IPS-NIHi11 (cell line): ENCODE measurements at regions not wholly inside any gene's neighbourhood (a gene's known extent, or its start where the extent isn't known, plus 50 kb on each side); places are given as distances from the start of the nearest gene placed in this dataset.
"Not testable (repeated sequence)": the region's sequence is repeated elsewhere in the genome, so short reads cannot be mapped to it uniquely, and the experiment has no call there.

Source experiments
- DNase-seq: peaks from one replicate; pipeline ENCODE4 v3.0.0; 2012; ENCODE audit warnings: mixed read lengths, low spot score

DNA sequence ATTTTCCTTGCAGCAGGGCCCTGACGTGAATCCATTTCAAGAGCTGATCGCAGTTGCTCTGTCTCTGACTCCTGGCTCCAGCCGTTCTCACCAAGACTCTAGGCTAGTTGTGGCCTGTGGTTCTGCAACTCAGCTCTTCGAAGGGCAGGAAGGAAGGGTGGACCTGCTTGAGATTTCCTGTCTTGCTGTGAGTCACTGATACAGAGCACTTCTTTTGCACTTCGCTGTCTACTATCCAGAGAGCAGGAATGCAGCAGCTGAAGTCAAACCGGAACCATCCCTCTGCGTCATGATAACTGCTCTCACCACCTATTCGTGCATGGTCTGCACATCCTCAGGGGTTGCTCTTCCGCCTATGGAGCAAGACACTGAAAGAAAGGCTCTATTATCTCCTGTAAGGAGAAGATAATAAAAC lies 59.7 kb downstream of the RAP2B start:
- no peak for DNase-seq

- DNase-seq, result not testable (repeated sequence)
These were observed 64.9 kb downstream of the RAP2B start for GRCh38 chr3:153226877-153227276.

DNA sequence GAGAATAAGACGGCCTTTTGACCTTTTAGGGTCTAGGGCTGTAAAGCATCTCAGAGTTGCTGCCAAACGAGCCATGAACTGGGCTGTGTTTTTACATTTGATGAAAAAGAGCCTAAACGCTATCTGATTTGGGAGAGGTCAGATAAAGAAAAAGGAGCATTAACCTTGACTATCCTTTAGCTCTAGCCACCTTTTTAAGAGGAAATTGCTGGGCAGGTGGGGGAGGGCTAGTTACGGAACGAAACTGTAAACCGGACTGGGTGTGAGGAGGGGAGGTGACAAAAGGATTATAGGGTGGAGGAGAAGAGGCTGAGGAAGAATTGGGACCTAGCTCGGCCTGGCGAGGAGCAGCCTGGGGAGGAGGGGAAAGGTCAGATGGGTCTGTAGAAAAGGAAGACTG lies 68.4 kb downstream of the RAP2B start:
- DNase-seq, result not testable (repeated sequence)

DNA sequence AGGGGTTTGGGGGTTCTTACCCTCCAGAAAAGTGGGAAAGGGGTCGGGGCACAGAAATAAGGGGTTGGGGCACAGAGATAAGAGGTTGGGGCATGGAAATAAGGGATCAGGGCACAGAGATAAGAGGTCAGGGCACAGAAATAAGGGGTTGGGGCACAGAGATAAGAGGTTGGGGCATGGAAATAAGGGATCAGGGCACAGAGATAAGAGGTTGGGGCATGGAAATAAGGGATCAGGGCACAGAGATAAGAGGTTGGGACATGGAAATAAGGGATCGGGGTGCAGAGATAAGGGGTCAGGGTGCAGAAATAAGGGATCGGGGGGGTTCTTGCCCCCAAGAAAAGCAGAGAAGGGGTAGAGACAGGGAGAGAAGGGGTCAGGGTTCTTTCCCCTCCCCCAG lies 69.2 kb downstream of the RAP2B start:
- DNase-seq, result not testable (repeated sequence)

- not testable (repeated sequence) for DNase-seq
These were observed 70.2 kb downstream of the RAP2B start for GRCh38 chr3:153232050-153232752.

GRCh38 chr3:153232851-153233271 lies 70.8 kb downstream of the RAP2B start:
- DNase-seq, result no peak

- no peak for DNase-seq
These were observed 72.0 kb downstream of the RAP2B start for GRCh38 chr3:153233986-153234385.

DNA sequence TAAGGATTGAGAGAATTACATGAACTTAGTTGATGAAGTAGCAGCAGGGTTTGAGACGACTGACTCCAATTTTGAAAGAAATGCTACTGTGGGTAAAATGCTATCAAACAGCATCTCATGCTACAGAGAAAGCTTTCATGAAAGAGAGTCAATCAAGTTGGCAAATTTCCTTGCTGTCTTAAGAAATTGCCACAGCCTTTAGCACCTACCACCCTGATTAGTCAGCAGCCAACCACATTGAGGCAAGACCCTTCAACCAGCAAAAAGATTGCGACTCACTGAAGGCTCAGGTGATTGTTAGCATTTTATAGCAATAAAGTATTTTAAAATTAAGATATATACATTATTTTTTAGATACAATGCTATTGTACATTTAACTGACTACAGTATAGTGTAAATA lies 80.9 kb downstream of the RAP2B start:
- DNase-seq, result no peak

GRCh38 chr3:153244961-153245360 lies 82.9 kb downstream of the RAP2B start:
- no peak for DNase-seq

DNA sequence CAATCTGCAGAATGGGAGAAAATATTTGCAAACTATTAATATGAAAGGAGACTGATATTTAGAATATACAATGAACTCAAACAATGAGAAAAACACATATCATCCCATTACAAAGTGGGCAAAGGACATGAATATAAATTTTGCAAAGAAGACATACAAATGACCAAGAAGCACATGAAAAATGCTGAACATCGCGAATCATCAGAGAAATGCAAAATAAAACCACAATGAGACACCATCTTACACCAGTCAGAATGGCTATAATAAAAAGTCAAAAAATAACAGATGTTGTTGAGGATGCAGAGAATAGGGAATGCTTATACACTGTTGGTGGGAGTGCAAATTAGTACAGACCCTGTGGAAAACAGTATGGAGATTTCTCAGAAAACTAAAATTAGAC lies 83.6 kb downstream of the RAP2B start:
- DNase-seq, result no peak

DNA sequence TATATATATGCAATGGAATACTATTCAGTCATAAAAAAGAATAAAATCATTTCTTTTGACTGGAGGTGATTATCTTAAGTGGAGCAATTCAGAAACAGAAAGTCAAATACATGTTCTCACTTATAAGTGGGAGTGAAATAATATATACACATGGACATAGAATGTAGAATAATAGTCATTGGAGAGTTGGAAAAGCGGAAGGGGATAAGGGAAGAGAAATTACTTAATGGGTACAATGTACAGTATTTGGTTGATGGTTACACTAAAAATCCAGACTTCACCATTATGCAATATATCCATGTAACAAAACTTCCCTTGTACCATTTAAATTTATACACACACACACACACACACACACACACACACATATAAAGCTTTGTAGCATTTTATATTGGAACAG lies 84.3 kb downstream of the RAP2B start:
- no peak for DNase-seq

DNA sequence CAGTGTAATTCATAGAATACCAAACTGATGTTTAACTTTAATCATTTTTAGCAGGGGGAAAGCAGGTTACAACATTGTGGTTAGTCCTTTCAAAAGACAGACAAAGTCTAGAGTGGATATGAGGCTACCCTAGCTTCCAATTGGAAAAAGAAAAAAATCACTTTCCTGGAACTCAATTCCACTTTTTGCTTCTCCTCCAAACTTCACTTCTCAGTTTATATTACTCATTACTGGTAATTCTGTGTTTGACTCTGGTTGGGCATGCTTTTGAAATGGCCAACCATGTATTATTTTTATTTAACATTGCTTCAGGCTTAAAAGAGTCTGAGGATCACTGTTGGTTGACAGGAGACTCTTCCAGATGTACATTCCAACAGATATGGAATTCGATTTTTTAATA lies 84.8 kb downstream of the RAP2B start:
- no peak for DNase-seq

DNA sequence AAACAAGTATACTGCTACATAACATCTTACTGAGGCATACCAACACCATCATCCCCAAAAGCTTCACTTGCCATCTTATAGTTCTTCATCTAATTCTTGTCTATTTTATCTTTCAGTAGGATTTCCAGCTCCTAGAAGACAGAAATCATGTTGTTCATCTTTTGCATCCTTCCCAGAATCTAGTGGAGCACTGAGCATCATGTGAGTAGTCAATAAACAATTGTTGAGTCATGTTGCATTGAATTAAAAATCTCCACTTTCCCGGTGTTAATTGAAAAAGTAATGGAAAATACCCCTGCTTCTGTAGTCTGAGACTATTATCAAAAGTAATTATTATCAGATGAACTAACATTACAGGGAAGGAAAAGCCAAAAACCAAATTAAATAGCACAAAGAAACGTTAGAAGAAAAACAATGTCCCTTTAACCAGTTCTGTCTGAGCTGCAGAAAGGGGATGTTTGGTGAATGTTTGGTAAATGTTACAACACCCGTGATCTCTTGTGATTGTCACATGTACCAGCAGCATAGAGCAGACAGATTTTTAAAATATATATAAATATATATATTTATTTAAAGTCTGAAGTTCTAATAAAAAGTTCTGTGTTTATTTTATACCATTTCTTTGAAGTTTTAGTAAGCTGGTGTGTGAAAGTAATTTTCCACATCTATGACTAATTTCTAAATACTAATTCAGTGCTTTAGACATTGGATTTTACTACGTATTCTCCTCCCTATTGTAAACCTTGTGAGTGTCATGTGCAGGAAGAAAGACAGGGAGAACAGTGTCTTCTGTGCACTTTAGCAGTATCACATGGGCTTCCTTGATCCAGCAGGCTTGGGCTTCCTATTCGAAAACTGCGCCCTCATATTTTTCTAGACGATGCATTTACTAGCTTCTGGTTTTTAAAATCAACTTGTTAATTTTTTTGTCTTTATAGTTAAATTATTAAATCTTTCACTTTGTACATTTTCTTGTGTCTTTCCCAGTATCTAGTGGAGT lies 85.6 kb downstream of the RAP2B start:
- DNase-seq, result no peak

DNA sequence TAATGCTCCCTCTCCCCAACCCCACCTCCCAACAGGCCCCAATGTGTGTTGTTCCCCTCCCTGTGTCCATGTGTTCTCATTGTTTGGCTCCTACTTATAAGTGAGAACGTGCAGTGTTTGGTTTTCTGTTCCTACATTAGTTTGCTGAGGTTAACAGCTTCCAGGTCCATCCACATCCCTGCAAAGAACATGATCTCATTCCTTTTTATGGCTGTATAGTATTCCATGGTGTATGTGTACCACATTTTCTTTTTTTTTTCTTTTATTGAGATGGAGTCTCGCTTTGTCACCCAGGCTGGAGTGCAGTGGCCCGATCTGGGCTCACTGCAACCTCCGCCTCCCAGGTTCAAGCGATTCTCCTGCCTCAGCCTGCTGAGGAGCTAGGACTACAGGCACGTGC lies 86.8 kb downstream of the RAP2B start:
- DNase-seq, result not testable (repeated sequence)

DNA sequence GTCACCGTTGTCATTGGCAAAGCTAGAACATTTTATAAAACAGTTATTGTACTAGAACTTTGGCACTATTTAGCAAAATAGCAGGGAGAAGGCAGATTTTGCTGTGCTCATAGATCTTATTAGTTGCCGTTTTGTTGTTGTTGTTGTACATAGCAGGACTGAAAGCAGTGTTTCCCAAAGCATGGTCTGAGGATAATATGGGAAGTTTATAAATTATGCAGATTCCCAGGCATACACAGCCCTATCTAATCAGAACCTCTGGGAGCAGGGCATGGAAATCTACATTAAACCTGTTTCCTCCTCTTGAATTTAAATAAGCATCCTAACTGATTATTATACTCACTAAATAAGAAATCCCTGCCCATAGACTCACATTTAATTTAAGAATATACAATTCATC lies 87.9 kb downstream of the RAP2B start:
- no peak for DNase-seq

GRCh38 chr3:153250446-153250845 lies 88.4 kb downstream of the RAP2B start:
- no peak for DNase-seq

DNA sequence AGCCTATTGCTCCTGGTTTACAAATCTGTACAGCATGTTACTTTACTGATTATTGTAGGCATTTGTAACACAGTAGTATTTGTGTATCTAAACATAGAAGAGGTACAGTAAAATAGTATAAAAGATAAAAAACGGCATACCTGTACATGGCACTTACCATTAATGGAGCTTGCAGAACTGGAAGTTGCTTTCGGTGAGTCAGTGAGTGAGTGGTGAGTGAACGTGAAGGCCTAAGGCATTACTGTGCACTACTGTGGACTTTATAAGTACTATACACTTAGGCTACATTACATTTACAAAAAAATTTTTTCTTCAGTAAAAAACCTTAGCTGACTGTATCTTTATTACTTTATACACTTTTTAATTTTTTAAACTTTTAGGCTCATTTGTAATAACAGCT lies 90.9 kb downstream of the RAP2B start:
- DNase-seq, result no peak

DNA sequence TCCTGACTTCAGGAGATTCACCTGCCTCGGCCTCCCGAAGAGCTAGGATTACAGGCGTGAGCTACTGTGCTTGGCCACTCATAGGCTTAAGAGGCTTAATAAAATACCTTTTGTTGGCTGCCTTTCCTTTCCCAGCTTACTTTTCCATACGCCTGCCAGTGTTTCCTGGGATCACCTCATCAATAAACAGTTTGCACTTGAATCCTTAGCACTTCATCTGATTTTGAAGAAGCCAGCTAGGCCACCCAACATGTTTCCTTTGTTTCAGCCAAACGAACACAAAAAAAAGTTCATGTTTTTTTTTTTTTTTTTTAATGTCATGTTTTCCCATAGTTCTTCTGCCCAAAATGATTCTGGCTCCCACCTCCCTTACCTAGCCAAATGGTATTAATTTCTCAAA lies 92.3 kb downstream of the RAP2B start:
- no peak for DNase-seq

- no peak for DNase-seq
These were observed 95.8 kb downstream of the RAP2B start for GRCh38 chr3:153257673-153258351.

- no peak for DNase-seq
These were observed 97.9 kb downstream of the RAP2B start for GRCh38 chr3:153259956-153260355.

DNA sequence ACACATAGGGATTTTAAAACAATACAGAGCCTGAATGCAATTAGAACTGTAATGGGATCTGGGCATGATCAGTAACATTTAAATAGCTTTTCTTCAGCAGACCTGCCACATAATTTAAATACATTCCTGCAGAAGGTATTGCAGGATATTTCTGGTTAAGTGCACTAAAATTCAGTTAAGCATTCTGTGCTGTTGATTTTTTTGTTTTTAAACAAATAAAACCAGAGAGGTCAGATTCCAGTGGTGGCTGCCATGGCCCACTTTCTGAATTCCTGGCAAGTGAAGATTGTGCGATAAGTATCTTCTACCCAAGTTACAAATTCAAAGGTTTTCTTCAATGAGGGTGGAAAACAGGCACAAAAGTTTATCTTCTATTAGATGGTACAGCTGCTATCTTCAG lies 98.7 kb downstream of the RAP2B start:
- DNase-seq, result no peak

- no peak for DNase-seq
These were observed 104.6 kb downstream of the RAP2B start for GRCh38 chr3:153266619-153267018.
